Uterus (tissue), 3 donors: ENCODE measurements at regions not wholly inside any gene's neighbourhood (a gene's known extent, or its start where the extent isn't known, plus 50 kb on each side); places are given as distances from the start of the nearest gene placed in this dataset.

Source experiments
- DNase-seq, 2 donors: peaks; one replicate each; pipeline ENCODE4 v3.0.0-alpha.2; 2019 to 2020
- H3K27ac ChIP-seq, 2 donors: fragments of 200-600 bp; sonication (generic); 1 replicate in 1 of 2; 2 replicates in 1 of 2; pipeline ENCODE4 v1.5.1; 2016 to 2018
- H3K27me3 ChIP-seq, 2 donors: fragments of 200-600 bp; sonication (generic); one replicate each; pipeline ENCODE4 v1.5.1; 2018 to 2019; ENCODE audit warnings: control low read depth in 1 of 2
- H3K36me3 ChIP-seq, 2 donors: fragments of 200-600 bp; sonication (generic); one replicate each; pipeline ENCODE4 v1.5.1; 2019; ENCODE audit warnings: control low read depth in 1 of 2
- H3K4me1 ChIP-seq, 2 donors: fragments of 200-600 bp; sonication (generic); one replicate each; pipeline ENCODE4 v1.5.1; 2018 to 2019; ENCODE audit warnings: control low read depth in 1 of 2
- H3K4me3 ChIP-seq, 2 donors: fragments of 200-600 bp; sonication (generic); 1 replicate in 1 of 2; 2 replicates in 1 of 2; pipeline ENCODE4 v1.5.1; 2018 to 2019; ENCODE audit warnings: mild to moderate bottlenecking in 1 of 2
- H3K9me3 ChIP-seq, 2 donors: fragments of 200-600 bp; sonication (generic); one replicate each; pipeline ENCODE4 v1.5.1; 2019; ENCODE audit warnings: control low read depth in 1 of 2
- CTCF ChIP-seq, 4 experiments: fragments of 200-600 bp in 2 of 4; fragments of 450-650 bp in 2 of 4; sonication (generic) in 2 of 4; IDR thresholded peaks; one replicate each; pipeline ENCODE4 v1.5.1; 2016 to 2019; ENCODE audit warnings: antibody characterized with exemption in 4 of 4, mild to moderate bottlenecking in 2 of 4, moderate library complexity in 1 of 4
- POLR2A ChIP-seq, 2 donors: fragments of 450-650 bp; IDR thresholded peaks; one replicate each; pipeline ENCODE4 v1.6.1; 2016; ENCODE audit warnings: antibody characterized with exemption in 2 of 2, mild to moderate bottlenecking in 1 of 2, moderate library complexity in 1 of 2
- intact Hi-C: fragments of 100-400 bp; cut with DNase I; formaldehyde crosslinking; loops from one replicate; pipeline ENCODE4 v1.15.1; 2023; ENCODE audit warnings: low total_unique reads
- donor health status: DM: yes; HTN: yes; CAD: no.

- H3K9me3 ChIP-seq: no peaks in the 10 kb centered on the region
- no peaks in the 10 kb centered on the region for H3K4me1 ChIP-seq
- no peak overlapping the region for H3K4me3 ChIP-seq
- no peak for DNase-seq
- no peaks in the 10 kb centered on the region for H3K27me3 ChIP-seq
- H3K27ac ChIP-seq: no peak overlapping the region
- H3K36me3 ChIP-seq: no peaks in the 10 kb centered on the region
- intact Hi-C loops: no loop called here
- TF ChIP-seq CTCF (IDR thresholded peaks at IDR 0.05): no peak
- no peak for TF ChIP-seq POLR2A (IDR thresholded peaks at IDR 0.05)
Observed at GRCh38 chr2:137826373-137827372, 137.6 kb upstream of the HNMT start.

GRCh38 chr2:137828624-137829023 is 135.6 kb upstream of the HNMT start:
- no peaks in the 10 kb centered on the region for H3K9me3 ChIP-seq
- no peak for DNase-seq
- H3K27me3 ChIP-seq: no peaks in the 10 kb centered on the region
- no peaks in the 10 kb centered on the region for H3K36me3 ChIP-seq
- H3K27ac ChIP-seq: no peak overlapping the region
- TF ChIP-seq POLR2A (IDR thresholded peaks at IDR 0.05): no peak
- no peak for TF ChIP-seq CTCF (IDR thresholded peaks at IDR 0.05)
- no peak overlapping the region for H3K4me3 ChIP-seq
- no peaks in the 10 kb centered on the region for H3K4me1 ChIP-seq
- intact Hi-C loops: no loop called here

GRCh38 chr2:137829251-137829650 is 135.0 kb upstream of the HNMT start:
- Histone ChIP-seq H3K27me3 (no peaks in the 10 kb centered on the region), H3K4me3 (no peak overlapping the region), H3K27ac (no peak overlapping the region), H3K36me3 (no peaks in the 10 kb centered on the region), H3K9me3 (no peaks in the 10 kb centered on the region), H3K4me1 (no peaks in the 10 kb centered on the region)
- TF ChIP-seq POLR2A (IDR thresholded peaks at IDR 0.05) (no peak), CTCF (IDR thresholded peaks at IDR 0.05) (no peak)
- DNase-seq: no peak
- intact Hi-C loops: no loop called here

GRCh38 chr2:137834760-137835379 is 129.4 kb upstream of the HNMT start:
- no peak for DNase-seq

More at GRCh38 chr2:137834760-137835379, 129.4 kb upstream of the HNMT start:
- H3K27me3 ChIP-seq: no peaks in the 10 kb centered on the region
- intact Hi-C loops: no loop called here
- H3K9me3 ChIP-seq: no peaks in the 10 kb centered on the region
- H3K36me3 ChIP-seq: no peaks in the 10 kb centered on the region
- H3K4me1 ChIP-seq: no peaks in the 10 kb centered on the region
- no peak overlapping the region for H3K27ac ChIP-seq
- TF ChIP-seq CTCF (IDR thresholded peaks at IDR 0.05) (no peak), POLR2A (IDR thresholded peaks at IDR 0.05) (no peak)
- H3K4me3 ChIP-seq: no peak overlapping the region
